ENCODE measurements at regions not wholly inside any gene's neighbourhood (a gene's known extent, or its start where the extent isn't known, plus 50 kb on each side); places are given as distances from the start of the nearest gene placed in this dataset.

DNA sequence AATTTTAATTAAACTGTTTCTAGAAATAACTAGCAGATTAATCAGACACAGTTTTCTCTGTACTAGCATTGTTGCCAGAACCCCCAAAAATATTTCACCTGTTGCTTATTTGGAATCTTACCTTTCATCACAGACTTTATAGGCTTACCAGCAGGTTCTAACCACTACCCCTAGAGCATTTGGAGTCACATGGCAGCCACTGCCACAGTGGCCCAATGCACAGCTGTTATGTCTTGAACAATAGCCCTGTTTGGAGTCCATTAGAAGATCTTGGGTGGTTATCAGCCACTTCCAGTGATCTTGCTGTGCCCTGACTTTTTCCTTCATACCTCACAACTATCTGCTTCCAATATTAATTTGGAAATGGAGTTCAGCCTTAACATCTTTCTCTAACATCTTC is 186.2 kb upstream of the TANK start:
- TF ChIP-seq ZNF8 (CRISPR knock-in tag; IDR thresholded peaks at IDR 0.05) (no peak), ZFP30 (CRISPR knock-in tag; IDR thresholded peaks at IDR 0.05) (no peak), PPARA (CRISPR knock-in tag; IDR thresholded peaks at IDR 0.05; ENCODE audit: borderline replicate concordance) (no peak)
- TF ChIP-seq, protein P1, sequence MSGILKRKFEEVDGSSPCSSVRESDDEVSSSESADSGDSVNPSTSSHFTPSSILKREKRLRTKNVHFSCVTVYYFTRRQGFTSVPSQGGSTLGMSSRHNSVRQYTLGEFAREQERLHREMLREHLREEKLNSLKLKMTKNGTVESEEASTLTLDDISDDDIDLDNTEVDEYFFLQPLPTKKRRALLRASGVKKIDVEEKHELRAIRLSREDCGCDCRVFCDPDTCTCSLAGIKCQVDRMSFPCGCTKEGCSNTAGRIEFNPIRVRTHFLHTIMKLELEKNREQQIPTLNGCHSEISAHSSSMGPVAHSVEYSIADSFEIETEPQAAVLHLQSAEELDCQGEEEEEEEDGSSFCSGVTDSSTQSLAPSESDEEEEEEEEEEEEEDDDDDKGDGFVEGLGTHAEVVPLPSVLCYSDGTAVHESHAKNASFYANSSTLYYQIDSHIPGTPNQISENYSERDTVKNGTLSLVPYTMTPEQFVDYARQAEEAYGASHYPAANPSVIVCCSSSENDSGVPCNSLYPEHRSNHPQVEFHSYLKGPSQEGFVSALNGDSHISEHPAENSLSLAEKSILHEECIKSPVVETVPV (CRISPR knock-in tag; IDR thresholded peaks at IDR 0.05) = no peak

All from SK-N-SH treated with all-trans-retinoic acid at 6 μM for 48 hours (cell line).